Activated CD4-positive, alpha-beta T cell treated with anti-CD3 and anti-CD28 coated beads, Interleukin-2, amount 10 ng/mL, durations not matched to agents 7 days and 5 days (primary cell): ENCODE measurements at regions not wholly inside any gene's neighbourhood (a gene's known extent, or its start where the extent isn't known, plus 50 kb on each side); places are given as distances from the start of the nearest gene placed in this dataset.
"Not testable (repeated sequence)": the region's sequence is repeated elsewhere in the genome, so short reads cannot be mapped to it uniquely, and the experiment has no call there.

ENCODE experiments used
- CTCF ChIA-PET: fragments of 350-600 bp; sonication (Branson Sonifier 250); formaldehyde crosslinking; loops from one replicate; lab custom pipeline; 2021; ENCODE audit warnings: antibody characterized with exemption; lab: Charles Lee
- POLR2A ChIA-PET: fragments of 350-600 bp; sonication (Branson Sonifier 250); formaldehyde crosslinking; loops from one replicate; lab custom pipeline; 2021; ENCODE audit warnings: antibody characterized with exemption; lab: Charles Lee
- DNase-seq: peaks from one replicate; pipeline ENCODE4 v3.0.0-alpha.2; 2020
- H3K27ac Mint-ChIP-seq: one replicate; pipeline ENCODE4 v1.8.0; 2021; ENCODE audit warnings: mild to moderate bottlenecking, moderate library complexity, mixed read lengths
- H3K27me3 Mint-ChIP-seq: one replicate; pipeline ENCODE4 v1.8.0; 2021; ENCODE audit warnings: mixed read lengths
- H3K36me3 Mint-ChIP-seq: one replicate; pipeline ENCODE4 v1.8.0; 2021; ENCODE audit warnings: low read depth, mixed read lengths
- H3K4me1 Mint-ChIP-seq: one replicate; pipeline ENCODE4 v1.8.0; 2021; ENCODE audit warnings: mixed read lengths
- H3K4me3 Mint-ChIP-seq: one replicate; pipeline ENCODE4 v1.8.0; 2021; ENCODE audit warnings: mild to moderate bottlenecking, moderate library complexity, mixed read lengths
- H3K9me3 Mint-ChIP-seq: one replicate; pipeline ENCODE4 v1.8.0; 2021; ENCODE audit warnings: mixed read lengths

DNA sequence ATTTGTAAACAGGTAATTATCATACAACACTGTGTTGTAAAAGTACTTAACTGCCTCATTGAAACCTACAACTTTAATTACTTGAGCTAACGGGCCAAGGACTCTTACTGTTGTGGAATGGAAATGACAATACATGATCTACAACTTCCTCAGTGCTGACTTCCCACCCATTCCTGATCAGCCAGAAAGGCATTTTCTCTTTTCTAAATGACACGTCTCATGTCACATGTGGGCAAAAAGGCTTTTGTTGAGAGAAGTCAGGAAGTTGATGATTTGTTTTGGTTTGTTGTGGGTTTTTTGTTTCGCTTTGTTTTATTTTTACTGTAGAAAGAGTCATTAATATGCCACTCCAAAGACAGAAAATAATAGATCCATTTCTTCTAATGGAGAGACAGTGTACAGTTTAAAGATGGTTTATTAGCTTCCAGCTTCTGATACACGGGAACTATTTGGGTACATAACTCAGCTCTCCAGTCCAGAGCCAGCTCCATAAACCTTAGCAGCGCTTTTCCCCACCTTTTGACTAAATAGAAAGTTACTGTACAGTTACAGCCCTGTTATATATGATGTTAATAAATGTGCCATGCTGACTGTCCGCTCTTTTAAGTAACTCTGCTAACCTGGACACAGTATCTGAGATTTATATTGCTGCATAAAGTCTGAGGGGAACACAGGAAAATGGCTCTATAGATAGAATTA is 509.4 kb upstream of the API5 start:
- CTCF ChIA-PET = no interaction called here

DNA sequence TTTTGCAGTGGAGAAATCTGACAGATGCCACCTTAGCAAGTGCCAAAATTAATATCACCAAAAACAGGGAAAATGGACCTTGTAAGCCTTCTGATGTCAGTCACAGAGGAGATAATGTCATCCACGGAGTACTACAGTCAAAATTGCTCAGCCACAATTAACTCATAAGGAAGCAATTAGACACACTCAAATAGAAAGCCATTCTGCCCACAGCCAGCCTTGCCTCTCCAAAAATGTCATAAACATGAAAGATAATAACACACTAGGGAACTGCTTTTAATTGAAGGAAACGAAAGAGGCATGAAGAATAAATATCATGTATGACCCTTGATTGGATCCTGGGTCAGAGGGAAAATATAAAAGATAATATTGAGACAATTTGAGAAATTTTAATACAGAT is 505.6 kb upstream of the API5 start:
- Mint-ChIP-seq H3K4me1 (no peaks in the 10 kb centered on the region), H3K36me3 (no peaks in the 10 kb centered on the region), H3K27me3 (no peaks in the 10 kb centered on the region), H3K9me3 (peaks cover 4% of the 10 kb centered on the region), H3K4me3 (no peak overlapping the region), H3K27ac (no peak overlapping the region)
- ChIA-PET POLR2A (no interaction called here), CTCF (no interaction called here)
- no peak for DNase-seq

More for the DNA sequence above, 509.4 kb upstream of the API5 start:
- POLR2A ChIA-PET = no interaction called here
- DNase-seq = no peak
- Mint-ChIP-seq H3K4me1 (no peaks in the 10 kb centered on the region), H3K27ac (no peak overlapping the region), H3K9me3 (peaks cover 7% of the 10 kb centered on the region), H3K36me3 (no peaks in the 10 kb centered on the region), H3K27me3 (no peaks in the 10 kb centered on the region), H3K4me3 (no peak overlapping the region)

DNA sequence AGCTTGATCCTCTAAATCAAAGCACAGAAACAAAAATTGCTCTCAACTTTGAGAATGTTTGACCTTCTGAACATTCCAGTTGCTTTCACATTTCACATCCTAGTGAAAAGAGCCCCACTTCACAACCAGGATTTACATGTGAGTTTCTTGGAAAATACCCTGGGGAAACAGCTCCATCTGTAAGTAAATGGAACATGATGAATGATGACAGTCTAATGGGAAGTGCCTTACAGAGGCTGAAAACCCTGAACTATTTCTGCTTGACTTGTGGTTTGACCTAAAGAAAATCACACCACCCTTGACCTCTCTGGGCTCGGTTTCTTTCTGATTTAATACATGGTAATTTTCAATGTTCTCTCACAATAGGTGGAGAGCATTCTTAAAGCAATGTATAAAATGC is 499.4 kb upstream of the API5 start:
- H3K27ac Mint-ChIP-seq = no peak overlapping the region
- peaks cover 2% of the 10 kb centered on the region for H3K9me3 Mint-ChIP-seq
- H3K27me3 Mint-ChIP-seq = no peaks in the 10 kb centered on the region
- ChIA-PET POLR2A (no interaction called here), CTCF (no interaction called here)
- DNase-seq = no peak
- no peak overlapping the region for H3K4me3 Mint-ChIP-seq
- no peaks in the 10 kb centered on the region for H3K4me1 Mint-ChIP-seq
- H3K36me3 Mint-ChIP-seq = no peaks in the 10 kb centered on the region

DNA sequence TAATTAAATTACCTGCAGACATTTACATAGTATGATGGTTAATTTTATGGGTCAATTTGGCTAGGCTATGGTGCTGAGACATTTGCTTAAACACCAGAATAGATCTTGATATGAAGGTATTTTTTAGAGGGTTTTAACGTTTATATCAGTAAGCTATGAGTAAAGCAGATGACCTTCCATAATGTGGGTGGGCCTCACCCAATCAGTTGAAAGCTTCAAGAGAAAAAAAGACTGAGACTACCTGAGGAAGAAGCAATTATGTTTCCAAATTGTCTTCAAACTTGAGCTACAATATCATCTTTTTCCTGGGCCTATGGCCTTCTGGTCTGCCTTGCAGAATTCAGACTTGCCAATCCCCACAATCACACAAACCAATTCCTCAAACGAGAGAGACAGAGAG is 498.8 kb upstream of the API5 start:
- H3K27ac Mint-ChIP-seq = no peak overlapping the region
- peaks cover 2% of the 10 kb centered on the region for H3K9me3 Mint-ChIP-seq
- H3K4me1 Mint-ChIP-seq = no peaks in the 10 kb centered on the region
- POLR2A ChIA-PET = no interaction called here
- DNase-seq = no peak
- H3K4me3 Mint-ChIP-seq = no peak overlapping the region
- H3K36me3 Mint-ChIP-seq = no peaks in the 10 kb centered on the region
- H3K27me3 Mint-ChIP-seq = no peaks in the 10 kb centered on the region
- CTCF ChIA-PET = no interaction called here

DNA sequence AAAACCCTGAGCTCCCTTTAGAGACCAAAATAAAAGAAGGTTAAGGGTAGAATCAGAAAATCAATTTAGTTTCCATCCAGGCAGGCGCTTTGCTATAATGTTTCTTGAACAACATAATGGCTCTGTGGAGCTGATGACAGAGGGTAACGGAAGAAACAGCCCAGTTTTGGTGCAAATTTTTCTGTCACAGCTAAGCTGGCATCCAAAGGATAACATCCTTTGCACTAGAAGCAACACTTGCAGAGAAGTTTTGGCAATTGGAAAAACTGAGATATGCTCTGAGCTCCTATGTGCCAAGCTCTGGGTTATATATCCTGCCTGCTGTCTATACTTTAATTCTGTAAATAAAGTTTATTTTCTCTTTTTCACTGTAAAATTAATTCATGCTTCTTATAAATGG is 495.3 kb upstream of the API5 start:
- Mint-ChIP-seq H3K27ac (no peak overlapping the region), H3K9me3 (peaks cover 2% of the 10 kb centered on the region), H3K4me1 (no peaks in the 10 kb centered on the region), H3K36me3 (no peaks in the 10 kb centered on the region), H3K27me3 (no peaks in the 10 kb centered on the region), H3K4me3 (no peak overlapping the region)
- no peak for DNase-seq
- CTCF ChIA-PET = no interaction called here
- POLR2A ChIA-PET = no interaction called here

DNA sequence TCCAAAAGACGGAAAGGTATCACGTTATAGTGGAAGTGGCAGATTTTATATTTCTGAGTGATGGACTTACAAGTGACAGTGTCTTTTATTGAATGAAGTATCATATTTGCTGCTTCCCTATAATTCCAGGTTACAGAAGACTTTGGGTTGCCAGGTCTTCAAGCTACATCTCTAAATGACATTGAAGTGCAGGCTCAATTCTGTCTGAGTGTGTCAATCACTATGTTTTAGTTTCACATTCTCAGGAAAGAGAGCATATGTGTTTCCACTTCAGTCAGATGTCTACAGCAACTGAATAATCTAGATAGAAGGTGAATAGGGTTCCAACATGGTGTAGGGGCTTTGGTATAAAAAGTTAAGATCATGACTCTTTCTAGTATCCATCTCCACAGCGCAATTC is 492.7 kb upstream of the API5 start:
- ChIA-PET POLR2A (no interaction called here), CTCF (no interaction called here)
- Mint-ChIP-seq H3K4me3 (no peak overlapping the region), H3K27me3 (no peaks in the 10 kb centered on the region), H3K9me3 (peaks cover 7% of the 10 kb centered on the region), H3K36me3 (no peaks in the 10 kb centered on the region), H3K4me1 (no peaks in the 10 kb centered on the region), H3K27ac (no peak overlapping the region)
- no peak for DNase-seq

DNA sequence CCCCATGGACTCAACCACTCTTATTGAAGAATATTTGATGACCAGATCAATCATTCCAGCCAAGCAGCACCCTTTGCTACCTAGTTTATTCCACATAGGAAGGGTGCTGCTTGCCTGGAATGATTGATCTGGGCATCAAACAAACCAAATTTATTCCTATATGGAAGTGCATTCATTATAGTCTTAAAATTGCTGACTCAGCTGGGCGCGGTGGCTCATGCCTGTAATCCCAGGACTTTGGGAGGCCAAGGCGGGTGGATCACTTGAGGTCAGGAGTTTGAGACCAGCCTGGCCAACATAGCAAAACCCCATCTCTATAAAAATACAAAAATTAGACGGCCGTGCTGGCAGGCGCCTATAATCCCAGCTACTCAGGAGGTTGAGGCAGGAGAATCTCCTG is 489.6 kb upstream of the API5 start:
- CTCF ChIA-PET, H3K4me3 Mint-ChIP-seq, DNase-seq, H3K4me1 Mint-ChIP-seq, POLR2A ChIA-PET, H3K36me3 Mint-ChIP-seq, H3K9me3 Mint-ChIP-seq, H3K27ac Mint-ChIP-seq, H3K27me3 Mint-ChIP-seq: not testable (repeated sequence)

DNA sequence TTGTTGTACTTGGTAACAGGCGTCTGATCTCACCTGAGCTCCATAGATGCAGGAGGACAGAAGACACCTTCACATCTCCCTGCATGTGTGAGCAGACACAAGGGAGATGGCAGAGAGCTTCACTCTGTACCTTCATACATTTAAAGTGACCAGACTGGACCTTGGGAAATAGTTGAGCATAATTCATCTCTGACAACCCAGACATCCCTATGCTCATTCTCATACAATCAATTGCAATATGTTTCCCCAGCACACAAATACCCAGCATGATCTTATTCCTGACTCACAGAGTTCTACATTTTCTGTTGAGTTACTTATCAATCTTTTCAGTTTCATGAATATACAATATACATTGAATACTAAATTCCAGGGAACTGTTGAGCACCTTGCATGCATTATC is 488.2 kb upstream of the API5 start:
- DNase-seq = no peak
- CTCF ChIA-PET = no interaction called here
- Mint-ChIP-seq H3K27ac (no peak overlapping the region), H3K27me3 (no peaks in the 10 kb centered on the region), H3K9me3 (peaks cover 7% of the 10 kb centered on the region), H3K4me1 (no peaks in the 10 kb centered on the region), H3K4me3 (no peak overlapping the region), H3K36me3 (no peaks in the 10 kb centered on the region)
- POLR2A ChIA-PET = no interaction called here

DNA sequence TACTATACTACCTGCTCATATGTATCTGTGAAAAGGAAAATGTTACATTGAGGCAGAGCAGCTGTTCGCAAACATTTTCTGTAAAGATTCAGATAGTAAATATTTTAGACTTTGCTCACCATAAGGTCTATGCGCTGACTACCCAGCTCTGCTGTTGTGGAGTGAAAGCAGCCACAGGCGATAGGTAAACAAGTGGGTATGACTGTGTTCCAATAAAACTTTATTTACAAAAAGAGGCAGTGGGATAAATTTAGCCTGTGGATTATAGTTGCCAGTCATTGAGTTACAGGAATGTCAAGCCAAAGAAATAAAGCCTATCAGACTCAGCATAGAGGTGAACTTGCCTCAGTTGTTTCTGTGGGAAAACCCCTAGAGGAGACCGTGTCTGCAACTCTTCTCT is 487.7 kb upstream of the API5 start:
- DNase-seq = no peak
- Mint-ChIP-seq H3K9me3 (peaks cover 7% of the 10 kb centered on the region), H3K36me3 (no peaks in the 10 kb centered on the region), H3K4me1 (no peaks in the 10 kb centered on the region), H3K27me3 (no peaks in the 10 kb centered on the region), H3K27ac (no peak overlapping the region), H3K4me3 (no peak overlapping the region)
- CTCF ChIA-PET = no interaction called here
- POLR2A ChIA-PET = no interaction called here

DNA sequence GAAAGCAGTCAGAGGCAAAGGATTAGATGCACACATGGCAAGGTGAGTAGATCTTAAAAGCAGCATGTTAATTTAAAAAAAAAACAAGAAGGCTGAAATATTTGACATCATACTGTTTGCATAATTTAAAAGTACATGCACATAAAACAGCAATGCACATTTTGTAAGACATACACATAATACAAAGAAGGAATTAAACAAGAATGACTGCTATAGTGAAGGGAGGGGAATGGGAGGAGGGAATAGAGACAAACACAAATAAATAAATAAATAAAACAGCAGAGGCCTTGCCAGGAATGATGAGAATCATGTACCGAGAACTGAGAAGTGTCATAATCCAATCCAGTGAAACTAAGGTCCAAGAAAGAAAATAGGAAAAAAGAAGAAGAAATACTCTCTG is 486.2 kb upstream of the API5 start:
- no peaks in the 10 kb centered on the region for H3K36me3 Mint-ChIP-seq
- H3K9me3 Mint-ChIP-seq = peaks cover 7% of the 10 kb centered on the region
- POLR2A ChIA-PET = no interaction called here

DNA sequence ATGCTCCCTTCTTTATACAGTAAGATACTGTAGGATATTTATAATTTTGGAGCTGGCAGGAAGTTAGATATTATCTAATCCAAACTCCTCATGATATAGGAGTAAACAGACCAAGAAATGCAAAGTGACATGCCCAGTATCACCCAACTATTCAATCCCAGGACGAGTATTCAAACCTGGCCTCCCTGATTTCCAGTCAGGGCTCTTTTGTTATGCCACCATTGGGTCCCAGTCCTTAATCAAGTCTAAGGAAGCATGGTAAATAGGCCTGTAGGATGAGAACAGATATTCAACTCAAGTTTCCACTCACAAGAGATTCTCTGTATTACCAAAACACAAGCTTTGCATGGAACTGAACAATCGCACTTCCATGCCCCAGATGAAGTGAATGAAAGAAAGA is 484.0 kb upstream of the API5 start:
- H3K4me3 Mint-ChIP-seq = no peak overlapping the region
- H3K4me1 Mint-ChIP-seq = no peaks in the 10 kb centered on the region
- peaks cover 4% of the 10 kb centered on the region for H3K9me3 Mint-ChIP-seq
- no peaks in the 10 kb centered on the region for H3K27me3 Mint-ChIP-seq
- ChIA-PET CTCF (no interaction called here), POLR2A (no interaction called here)
- H3K36me3 Mint-ChIP-seq = no peaks in the 10 kb centered on the region
- no peak for DNase-seq
- H3K27ac Mint-ChIP-seq = no peak overlapping the region

More for the DNA sequence above, 486.2 kb upstream of the API5 start:
- Mint-ChIP-seq H3K4me1 (no peaks in the 10 kb centered on the region), H3K27ac (no peak overlapping the region), H3K27me3 (no peaks in the 10 kb centered on the region), H3K4me3 (no peak overlapping the region)
- no peak for DNase-seq
- CTCF ChIA-PET = no interaction called here

DNA sequence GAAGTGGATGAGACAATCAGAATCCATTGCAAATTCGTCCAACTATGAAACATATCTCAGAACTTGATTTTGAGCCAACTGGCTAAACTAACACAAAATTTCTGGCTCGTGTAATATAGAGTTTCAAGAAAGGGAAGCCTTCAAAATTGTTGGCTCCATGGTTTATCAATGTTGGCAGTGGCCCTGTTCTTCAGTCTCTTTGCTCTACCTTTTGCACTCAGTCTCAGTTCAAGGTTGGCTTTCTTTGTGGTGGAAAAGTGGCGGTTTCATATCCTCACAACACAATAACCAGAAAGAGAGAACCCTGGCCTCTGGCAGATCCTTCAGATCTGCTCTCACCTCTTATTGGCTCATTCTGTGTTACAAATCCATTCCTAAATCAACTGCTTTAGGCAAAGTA is 473.8 kb upstream of the API5 start:
- Mint-ChIP-seq H3K9me3 (peaks cover 8% of the 10 kb centered on the region), H3K27ac (no peak overlapping the region), H3K36me3 (no peaks in the 10 kb centered on the region), H3K27me3 (no peaks in the 10 kb centered on the region), H3K4me3 (no peak overlapping the region), H3K4me1 (no peaks in the 10 kb centered on the region)
- CTCF ChIA-PET = no interaction called here
- DNase-seq = no peak
- POLR2A ChIA-PET = no interaction called here

DNA sequence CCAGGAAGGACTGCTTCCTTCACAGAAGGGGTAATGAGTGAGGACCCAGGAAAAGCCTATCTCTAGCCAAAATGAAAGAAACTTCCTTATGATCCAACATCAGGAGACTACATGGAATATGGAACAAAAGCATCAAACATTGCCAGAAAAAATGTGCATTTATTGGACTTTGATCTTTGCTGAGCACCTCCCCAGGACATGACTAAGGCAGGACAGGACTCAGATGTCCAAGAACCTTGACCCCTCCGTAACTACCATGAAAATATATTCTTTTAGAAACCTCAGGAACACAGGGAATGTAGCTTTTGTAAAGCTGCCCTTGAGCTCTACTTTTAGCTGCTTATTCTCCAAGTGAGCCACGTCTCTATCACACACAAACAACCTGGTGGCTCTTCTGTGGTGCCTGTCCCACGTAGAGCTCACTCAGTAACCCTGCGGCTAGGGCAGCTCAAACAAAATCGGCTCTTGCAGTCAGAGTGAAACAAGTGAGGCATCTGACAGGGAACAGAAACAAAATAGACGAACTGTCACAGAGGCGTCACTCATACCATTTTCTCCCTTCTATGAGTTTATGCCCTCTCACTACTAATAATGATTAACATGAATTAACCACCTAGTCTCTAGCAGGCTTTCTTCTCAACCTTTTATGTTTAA is 471.5 kb upstream of the API5 start:
- Mint-ChIP-seq H3K36me3 (no peaks in the 10 kb centered on the region), H3K27ac (no peak overlapping the region), H3K4me3 (no peak overlapping the region), H3K27me3 (no peaks in the 10 kb centered on the region), H3K4me1 (no peaks in the 10 kb centered on the region), H3K9me3 (peaks cover 8% of the 10 kb centered on the region)
- CTCF ChIA-PET = no interaction called here
- POLR2A ChIA-PET = no interaction called here
- DNase-seq = no peak

DNA sequence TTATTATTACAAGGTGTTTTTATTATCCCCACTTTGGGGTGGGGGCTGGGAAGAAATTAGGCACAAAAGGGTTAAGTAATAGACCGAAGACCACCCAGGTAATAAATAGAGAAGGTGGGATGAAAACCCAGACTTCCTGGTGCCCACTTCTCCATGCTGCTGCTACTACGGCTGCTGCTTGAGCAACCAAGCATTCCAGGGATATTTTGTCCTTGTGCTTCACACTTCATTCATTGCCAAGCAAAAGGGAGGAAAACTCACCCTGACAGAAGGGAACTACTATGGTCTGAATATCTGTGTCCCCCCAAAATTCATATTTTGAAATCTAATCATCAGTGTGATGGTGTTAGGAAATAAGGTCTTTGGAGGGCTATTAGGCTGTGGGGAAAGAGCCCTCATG is 470.9 kb upstream of the API5 start:
- H3K36me3 Mint-ChIP-seq = no peaks in the 10 kb centered on the region
- H3K27ac Mint-ChIP-seq = no peak overlapping the region
- no peak overlapping the region for H3K4me3 Mint-ChIP-seq
- no peak for DNase-seq
- H3K9me3 Mint-ChIP-seq = peaks cover 8% of the 10 kb centered on the region
- ChIA-PET POLR2A (no interaction called here), CTCF (no interaction called here)
- H3K27me3 Mint-ChIP-seq = no peaks in the 10 kb centered on the region
- H3K4me1 Mint-ChIP-seq = no peaks in the 10 kb centered on the region
